Astrocyte of the hippocampus (primary cell): ENCODE measurements at regions not wholly inside any gene's neighbourhood (a gene's known extent, or its start where the extent isn't known, plus 50 kb on each side); places are given as distances from the start of the nearest gene placed in this dataset.
"Not testable (repeated sequence)": the region's sequence is repeated elsewhere in the genome, so short reads cannot be mapped to it uniquely, and the experiment has no call there.

Experiments
- DNase-seq: peaks from one replicate; pipeline ENCODE4 v3.0.0; 2011; ENCODE audit warnings: low read depth, low spot score

- no peak for DNase-seq
These were observed 294.2 kb upstream of the C16orf82 start for GRCh38 chr16:26772503-26772902.

DNA sequence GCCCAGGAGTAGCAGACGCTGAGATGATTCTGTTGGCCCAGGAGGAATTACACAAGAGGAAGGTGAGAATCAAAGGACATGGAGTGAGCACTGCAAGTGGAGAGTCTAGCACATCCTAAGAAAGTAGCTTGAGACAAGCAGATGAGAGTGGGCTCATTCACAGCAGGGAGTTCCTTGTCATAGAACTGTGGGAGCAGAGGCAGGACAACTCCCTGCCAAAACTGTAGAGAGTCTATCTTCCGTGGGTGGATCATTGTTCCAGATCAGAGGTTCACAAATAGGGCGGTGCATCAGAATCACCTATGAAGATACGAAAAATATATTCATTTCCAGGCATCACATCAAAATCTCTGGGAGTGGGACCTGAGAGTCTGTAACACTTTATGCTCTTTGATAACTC lies 288.9 kb upstream of the C16orf82 start:
- DNase-seq: no peak

GRCh38 chr16:26787924-26788323 lies 278.8 kb upstream of the C16orf82 start:
- no peak for DNase-seq

DNA sequence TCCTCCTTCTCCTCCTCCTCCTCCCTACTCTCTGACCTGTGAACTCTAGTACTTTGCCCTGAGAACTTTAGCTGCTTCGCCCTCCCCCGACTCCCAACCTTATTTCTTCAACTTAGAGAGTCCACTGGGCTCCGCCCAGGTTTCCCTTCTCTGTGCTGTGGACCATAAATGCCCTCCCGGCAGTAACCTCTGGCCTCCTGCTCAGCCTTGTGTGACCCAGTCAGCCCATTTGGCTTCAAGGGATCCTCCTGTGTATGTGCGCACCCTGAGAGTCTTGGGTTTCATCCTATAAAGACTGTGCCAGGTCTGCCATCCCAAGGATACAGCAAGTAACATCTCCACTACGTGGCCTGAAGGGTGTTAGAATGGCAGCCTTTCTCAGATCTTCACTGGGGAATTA lies 275.6 kb upstream of the C16orf82 start:
- DNase-seq: no peak

DNA sequence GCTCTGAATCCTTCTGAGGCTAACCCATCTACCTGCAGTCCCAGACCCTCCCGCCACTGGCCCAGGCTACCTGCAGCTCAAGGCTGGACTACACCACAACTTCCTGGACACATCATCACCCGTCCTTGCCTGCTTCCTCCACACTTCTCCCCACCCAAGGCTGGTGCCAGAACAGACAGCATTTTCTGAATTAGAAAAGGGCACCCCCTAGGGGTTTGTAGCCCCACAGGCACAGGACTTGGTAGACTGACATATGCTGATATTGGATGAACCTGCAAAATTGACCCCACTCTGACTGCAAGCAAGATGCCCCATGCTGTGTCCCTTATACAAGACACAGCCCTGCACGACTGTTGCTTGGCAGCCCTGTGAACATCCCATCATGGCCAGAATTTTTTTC lies 271.5 kb upstream of the C16orf82 start:
- no peak for DNase-seq

- DNase-seq: no peak
These were observed 265.1 kb upstream of the C16orf82 start for GRCh38 chr16:26801628-26802027.

DNA sequence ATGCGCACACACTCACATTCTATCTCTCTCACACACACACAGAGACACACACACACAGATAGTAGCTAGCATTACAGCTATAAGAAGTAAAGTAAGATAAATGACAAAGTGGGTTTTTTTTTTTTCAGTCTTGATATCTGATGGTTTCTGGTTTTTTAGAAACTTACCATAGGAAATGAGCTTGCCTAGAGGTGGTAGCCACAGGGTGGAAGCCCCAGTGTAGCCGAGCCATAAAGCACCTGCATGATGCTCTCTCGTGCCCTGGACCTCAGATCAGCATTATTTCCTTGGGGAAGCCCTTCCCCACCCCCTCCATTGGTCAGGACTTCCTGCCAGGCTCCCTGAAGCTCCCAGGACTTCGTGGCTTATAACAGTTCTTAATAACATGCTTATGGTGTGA lies 264.3 kb upstream of the C16orf82 start:
- no peak for DNase-seq

- no peak for DNase-seq
These were observed 263.8 kb upstream of the C16orf82 start for GRCh38 chr16:26802965-26803364.

DNA sequence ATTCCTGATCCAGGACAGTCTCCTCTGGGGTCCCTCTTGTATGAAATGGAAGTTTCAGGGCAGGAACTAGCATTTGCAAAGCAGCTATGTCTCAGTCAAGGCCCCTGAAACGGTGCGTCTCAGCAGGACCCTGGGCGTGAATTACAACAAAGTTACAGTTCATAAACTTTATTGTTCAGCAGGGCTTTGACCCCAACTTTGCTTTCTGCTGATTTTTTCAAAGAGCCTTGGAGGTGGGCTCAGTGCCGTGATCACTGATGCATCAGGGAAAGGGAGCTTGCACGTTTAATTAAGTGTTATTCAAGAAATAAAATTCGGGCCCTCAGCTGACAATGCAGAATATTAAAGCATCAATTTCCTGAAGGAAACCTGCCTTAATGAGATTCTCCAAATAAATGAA lies 260.1 kb upstream of the C16orf82 start:
- DNase-seq: no peak

DNA sequence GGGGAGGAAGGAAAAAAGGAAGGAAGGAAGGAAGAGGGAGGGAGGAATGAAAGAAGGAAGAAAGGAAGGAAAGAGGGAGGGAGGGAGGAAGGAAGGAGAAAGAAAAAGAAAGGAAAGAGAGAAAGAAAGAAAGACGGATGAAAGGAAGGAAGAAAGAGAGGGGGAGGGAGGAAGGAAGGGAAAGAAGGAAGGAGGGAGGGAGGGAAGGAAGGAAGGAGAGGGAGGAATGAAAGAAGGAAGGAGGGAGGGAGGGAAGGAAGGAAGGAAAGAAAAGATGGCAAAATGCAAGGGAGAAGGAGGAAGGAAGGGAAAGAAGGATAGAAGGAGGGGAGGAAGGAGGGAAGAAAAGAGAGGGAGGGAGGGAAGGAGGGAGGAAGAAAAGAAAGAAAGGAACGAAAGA lies 257.3 kb upstream of the C16orf82 start:
- DNase-seq: no peak

GRCh38 chr16:26816266-26816665 lies 250.5 kb upstream of the C16orf82 start:
- DNase-seq: no peak

- no peak for DNase-seq
These were observed 249.7 kb upstream of the C16orf82 start for GRCh38 chr16:26816885-26817571.

- DNase-seq: no peak
These were observed 248.3 kb upstream of the C16orf82 start for GRCh38 chr16:26818393-26818792.

DNA sequence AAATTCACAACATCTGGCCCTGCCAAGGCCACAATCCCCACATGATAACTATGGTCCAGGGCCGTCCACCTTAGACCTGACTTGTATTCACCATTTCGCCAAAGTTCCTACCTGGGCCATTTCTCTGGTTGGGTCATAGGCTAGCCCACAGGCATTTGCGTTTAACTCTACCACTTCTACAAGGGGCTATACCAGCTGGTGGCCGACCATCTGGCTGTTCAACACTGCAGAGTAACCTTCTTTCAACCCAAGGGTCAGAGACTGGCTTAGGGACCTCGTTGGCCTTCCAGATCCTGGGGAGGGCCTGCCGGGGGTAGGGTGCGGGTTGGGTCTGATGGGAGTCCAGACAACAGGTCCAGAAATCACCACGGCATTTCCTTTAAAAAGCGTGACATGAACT lies 242.3 kb upstream of the C16orf82 start:
- no peak for DNase-seq

DNA sequence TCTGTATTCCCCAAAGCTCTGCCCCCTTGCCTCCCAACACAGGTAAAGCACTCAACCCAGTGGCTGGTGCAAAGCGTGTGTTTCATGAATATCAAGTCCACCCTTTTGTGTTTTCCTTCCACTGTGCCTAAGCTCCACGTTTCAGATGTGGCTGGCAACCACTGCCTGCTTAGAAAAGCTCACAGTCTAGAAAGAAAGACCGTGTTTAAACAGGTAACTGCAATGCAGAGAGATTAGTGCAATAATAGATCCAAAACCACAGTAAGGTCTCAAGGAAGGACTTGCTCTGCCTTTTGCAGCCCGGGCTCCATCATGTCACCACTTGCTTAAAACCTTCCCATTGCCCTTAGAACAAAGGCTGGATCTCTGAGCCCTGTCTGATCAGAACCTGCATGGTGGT lies 240.2 kb upstream of the C16orf82 start:
- no peak for DNase-seq

- DNase-seq: no peak
These were observed 239.3 kb upstream of the C16orf82 start for GRCh38 chr16:26827386-26827785.

GRCh38 chr16:26830428-26831127 lies 236.1 kb upstream of the C16orf82 start:
- no peak for DNase-seq

GRCh38 chr16:26836114-26836513 lies 230.6 kb upstream of the C16orf82 start:
- not testable (repeated sequence) for DNase-seq

GRCh38 chr16:26838931-26839330 lies 227.8 kb upstream of the C16orf82 start:
- DNase-seq: no peak

- no peak for DNase-seq
These were observed 226.0 kb upstream of the C16orf82 start for GRCh38 chr16:26840691-26841090.

DNA sequence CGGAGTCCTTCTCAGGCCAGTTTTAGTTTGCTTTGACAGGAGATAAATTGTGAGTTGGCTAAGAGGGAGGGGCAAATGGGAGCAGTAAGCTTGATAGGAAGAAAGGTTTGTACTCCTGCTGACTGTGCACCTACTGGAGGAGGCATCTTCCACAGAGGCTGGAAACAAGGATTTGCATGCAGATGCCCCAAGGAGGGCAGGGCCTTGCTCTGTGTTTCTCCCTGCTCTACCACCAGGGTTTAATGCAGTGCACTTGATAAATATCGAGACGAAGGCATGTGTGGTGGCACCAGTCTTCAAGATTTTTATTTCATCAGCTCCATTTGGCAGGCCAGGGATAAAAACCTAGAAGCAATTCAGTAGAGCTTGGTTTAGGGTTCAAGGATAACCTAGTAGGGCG lies 210.5 kb upstream of the C16orf82 start:
- DNase-seq: no peak

GRCh38 chr16:26856791-26857190 lies 209.9 kb upstream of the C16orf82 start:
- no peak for DNase-seq

DNA sequence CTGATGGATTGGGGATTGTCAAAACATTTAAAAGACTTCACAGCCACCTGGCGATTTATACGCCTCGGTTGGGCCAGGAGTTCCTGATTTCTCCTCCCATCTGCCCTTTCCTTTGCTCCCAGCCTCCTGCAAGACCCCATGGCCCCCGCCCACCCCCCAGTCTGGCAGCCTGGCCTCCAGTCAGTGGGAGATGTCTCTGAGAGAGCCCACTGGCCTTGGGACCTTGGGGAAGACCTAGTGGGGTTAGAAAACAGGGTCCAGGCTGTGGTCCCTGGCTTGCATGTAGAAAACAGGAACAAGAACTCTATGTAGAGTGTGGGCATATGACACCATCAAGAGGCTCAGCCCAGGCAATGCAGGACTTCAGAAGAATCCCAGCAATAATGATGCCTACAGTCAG lies 209.4 kb upstream of the C16orf82 start:
- DNase-seq: no peak

DNA sequence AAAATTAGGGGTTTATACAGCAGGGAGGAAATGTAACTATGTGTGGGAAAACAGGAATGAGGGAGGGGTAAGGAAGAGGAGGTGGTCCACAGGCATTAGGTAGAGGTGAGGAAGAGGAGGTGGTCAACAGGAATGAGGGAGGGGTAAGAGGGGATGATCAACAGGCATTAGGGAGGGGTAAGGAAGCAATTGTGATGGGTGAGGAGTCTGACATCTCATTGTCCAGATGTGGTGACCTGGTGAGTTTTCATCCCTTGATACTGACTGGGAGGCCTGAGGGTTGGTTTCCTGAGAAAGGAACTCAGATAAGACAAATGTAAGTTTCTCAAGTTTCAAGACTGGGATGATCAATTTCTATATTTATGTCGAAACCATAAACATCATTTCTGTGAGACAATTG lies 206.2 kb upstream of the C16orf82 start:
- DNase-seq: no peak
